ENCODE measurements at regions not wholly inside any gene's neighbourhood (a gene's known extent, or its start where the extent isn't known, plus 50 kb on each side); places are given as distances from the start of the nearest gene placed in this dataset.

DNA sequence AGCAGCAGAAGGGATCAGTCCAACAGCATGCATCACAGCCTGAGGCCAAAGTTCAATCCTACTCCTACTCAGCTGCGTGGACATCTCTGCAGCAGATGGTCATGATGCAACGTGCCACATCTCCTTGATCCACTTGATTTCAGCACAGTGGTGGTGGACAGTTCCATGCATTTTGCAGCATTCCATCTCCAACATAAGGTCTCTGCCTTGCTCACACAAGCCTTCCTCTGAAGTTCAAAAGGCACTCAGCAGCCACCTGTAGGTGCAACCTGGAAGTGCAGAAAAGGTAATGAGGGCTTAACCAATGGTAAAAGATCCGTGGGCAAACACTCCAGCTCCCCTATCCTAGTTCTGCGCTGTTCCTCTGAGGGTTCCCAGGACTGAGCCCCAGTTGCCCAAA lies 57.5 kb upstream of the CHCHD3 start:
- 65% methylated on average over 3 of the region's 4 CpGs for WGBS (ENCODE audit: low lambda C conversion rate)
- Histone ChIP-seq H4K20me1 (ENCODE audit: insufficient read depth) (no peaks in the 10 kb centered on the region), H3K9ac (no peak overlapping the region), H3K4me1 (ENCODE audit: control insufficient read depth in 1 of 2, insufficient read depth in 2 of 2, low read depth in 1 of 2, low read length in 1 of 2) (peaks cover 0 to 22% of the 10 kb centered on the region in 2 experiments; a peak in 2 of 4 replicates), H3K27me3 (ENCODE audit: insufficient read depth) (no peaks in the 10 kb centered on the region), H3K27ac (ENCODE audit: low read depth in 2 of 2, low read length in 1 of 2) (no peak overlapping the region), H3K79me2 (ENCODE audit: insufficient read depth) (no peaks in the 10 kb centered on the region), H3K4me3 (ENCODE audit: low read depth in 2 of 2, low read length in 1 of 2) (no peak overlapping the region), H3K4me2 (no peak overlapping the region), H2AFZ (ENCODE audit: low read depth) (no peak overlapping the region), H3F3A (replicated peaks; ENCODE audit: insufficient read depth) (no peaks in the 10 kb centered on the region), H3K36me3 (replicated peaks in 1 of 2; ENCODE audit: control insufficient read depth in 1 of 2, insufficient read depth in 2 of 2, low read length in 1 of 2) (no peaks in the 10 kb centered on the region), H3K9me3 (no peaks in the 10 kb centered on the region), H3K9me2 (no peaks in the 10 kb centered on the region)
- POLR2A ChIA-PET, result no interaction called here
- DNase-seq, result no peak
- CTCF ChIA-PET, result interaction anchor here (0.9 to 1.8 kb wide), 12 partner anchors 8 to 1450 kb away, joined by 3 to 7 read pairs (median 4); no protein-coding TSS in a partner anchor
- no peak for TF ChIP-seq EZH2phosphoT487 (IDR thresholded peaks at IDR 0.05; ENCODE audit: borderline replicate concordance, low read depth)
- peak; percentile 15 for TF ChIP-seq CHD2 (IDR thresholded peaks at IDR 0.05; ENCODE audit: low read length, partially characterized antibody)
- TF ChIP-seq RAD21 (IDR thresholded peaks at IDR 0.05; ENCODE audit: low read length), result peak; percentile 36
- TF ChIP-seq, protein P1, sequence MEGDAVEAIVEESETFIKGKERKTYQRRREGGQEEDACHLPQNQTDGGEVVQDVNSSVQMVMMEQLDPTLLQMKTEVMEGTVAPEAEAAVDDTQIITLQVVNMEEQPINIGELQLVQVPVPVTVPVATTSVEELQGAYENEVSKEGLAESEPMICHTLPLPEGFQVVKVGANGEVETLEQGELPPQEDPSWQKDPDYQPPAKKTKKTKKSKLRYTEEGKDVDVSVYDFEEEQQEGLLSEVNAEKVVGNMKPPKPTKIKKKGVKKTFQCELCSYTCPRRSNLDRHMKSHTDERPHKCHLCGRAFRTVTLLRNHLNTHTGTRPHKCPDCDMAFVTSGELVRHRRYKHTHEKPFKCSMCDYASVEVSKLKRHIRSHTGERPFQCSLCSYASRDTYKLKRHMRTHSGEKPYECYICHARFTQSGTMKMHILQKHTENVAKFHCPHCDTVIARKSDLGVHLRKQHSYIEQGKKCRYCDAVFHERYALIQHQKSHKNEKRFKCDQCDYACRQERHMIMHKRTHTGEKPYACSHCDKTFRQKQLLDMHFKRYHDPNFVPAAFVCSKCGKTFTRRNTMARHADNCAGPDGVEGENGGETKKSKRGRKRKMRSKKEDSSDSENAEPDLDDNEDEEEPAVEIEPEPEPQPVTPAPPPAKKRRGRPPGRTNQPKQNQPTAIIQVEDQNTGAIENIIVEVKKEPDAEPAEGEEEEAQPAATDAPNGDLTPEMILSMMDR (IDR thresholded peaks at IDR 0.05), result peak; percentile 42
- TF ChIP-seq, protein P2, sequence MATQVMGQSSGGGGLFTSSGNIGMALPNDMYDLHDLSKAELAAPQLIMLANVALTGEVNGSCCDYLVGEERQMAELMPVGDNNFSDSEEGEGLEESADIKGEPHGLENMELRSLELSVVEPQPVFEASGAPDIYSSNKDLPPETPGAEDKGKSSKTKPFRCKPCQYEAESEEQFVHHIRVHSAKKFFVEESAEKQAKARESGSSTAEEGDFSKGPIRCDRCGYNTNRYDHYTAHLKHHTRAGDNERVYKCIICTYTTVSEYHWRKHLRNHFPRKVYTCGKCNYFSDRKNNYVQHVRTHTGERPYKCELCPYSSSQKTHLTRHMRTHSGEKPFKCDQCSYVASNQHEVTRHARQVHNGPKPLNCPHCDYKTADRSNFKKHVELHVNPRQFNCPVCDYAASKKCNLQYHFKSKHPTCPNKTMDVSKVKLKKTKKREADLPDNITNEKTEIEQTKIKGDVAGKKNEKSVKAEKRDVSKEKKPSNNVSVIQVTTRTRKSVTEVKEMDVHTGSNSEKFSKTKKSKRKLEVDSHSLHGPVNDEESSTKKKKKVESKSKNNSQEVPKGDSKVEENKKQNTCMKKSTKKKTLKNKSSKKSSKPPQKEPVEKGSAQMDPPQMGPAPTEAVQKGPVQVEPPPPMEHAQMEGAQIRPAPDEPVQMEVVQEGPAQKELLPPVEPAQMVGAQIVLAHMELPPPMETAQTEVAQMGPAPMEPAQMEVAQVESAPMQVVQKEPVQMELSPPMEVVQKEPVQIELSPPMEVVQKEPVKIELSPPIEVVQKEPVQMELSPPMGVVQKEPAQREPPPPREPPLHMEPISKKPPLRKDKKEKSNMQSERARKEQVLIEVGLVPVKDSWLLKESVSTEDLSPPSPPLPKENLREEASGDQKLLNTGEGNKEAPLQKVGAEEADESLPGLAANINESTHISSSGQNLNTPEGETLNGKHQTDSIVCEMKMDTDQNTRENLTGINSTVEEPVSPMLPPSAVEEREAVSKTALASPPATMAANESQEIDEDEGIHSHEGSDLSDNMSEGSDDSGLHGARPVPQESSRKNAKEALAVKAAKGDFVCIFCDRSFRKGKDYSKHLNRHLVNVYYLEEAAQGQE (IDR thresholded peaks at IDR 0.05; ENCODE audit: low read depth, low read length), result peak; percentile 97
- TF ChIP-seq RCOR1 (IDR thresholded peaks at IDR 0.05; ENCODE audit: low read length), result peak; percentile 19; the same call in 1 of the 2 replicates
- no peak for TF ChIP-seq POLR2AphosphoS5 (IDR thresholded peaks at IDR 0.05; ENCODE audit: low read depth, low read length)

DNA sequence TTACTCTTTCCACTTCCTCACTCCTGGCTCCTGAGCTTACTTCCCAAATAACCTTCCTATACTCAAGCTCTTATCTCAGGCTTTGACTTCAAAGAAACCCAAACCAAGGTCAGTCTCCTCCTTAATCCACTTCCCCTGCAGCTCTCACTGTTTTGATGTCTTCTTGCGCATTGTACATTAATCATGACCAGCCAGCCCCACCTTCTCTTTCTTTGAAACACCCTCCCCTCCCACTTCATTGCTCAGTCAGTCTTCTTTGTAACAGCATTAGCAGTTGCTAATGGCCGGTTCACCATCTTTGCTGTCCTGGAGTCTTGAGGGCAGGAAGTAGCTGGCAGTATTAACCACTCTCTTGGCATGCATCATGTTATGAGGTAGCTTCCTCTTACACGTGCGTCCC lies 57.9 kb upstream of the CHCHD3 start:
- Histone ChIP-seq H2AFZ (ENCODE audit: low read depth) (no peak overlapping the region), H3K27ac (ENCODE audit: low read depth in 2 of 2, low read length in 1 of 2) (no peak overlapping the region), H3K4me3 (ENCODE audit: low read depth in 2 of 2, low read length in 1 of 2) (no peak overlapping the region), H3K9me3 (no peaks in the 10 kb centered on the region), H3K4me1 (ENCODE audit: control insufficient read depth in 1 of 2, insufficient read depth in 2 of 2, low read depth in 1 of 2, low read length in 1 of 2) (peaks cover 0 to 22% of the 10 kb centered on the region in 2 experiments; a peak in 2 of 4 replicates), H4K20me1 (ENCODE audit: insufficient read depth) (no peaks in the 10 kb centered on the region), H3K36me3 (replicated peaks in 1 of 2; ENCODE audit: control insufficient read depth in 1 of 2, insufficient read depth in 2 of 2, low read length in 1 of 2) (no peaks in the 10 kb centered on the region), H3K9ac (no peak overlapping the region), H3K27me3 (ENCODE audit: insufficient read depth) (no peaks in the 10 kb centered on the region), H3K4me2 (no peak overlapping the region), H3K79me2 (ENCODE audit: insufficient read depth) (no peaks in the 10 kb centered on the region), H3F3A (replicated peaks; ENCODE audit: insufficient read depth) (no peaks in the 10 kb centered on the region), H3K9me2 (no peaks in the 10 kb centered on the region)
- POLR2A ChIA-PET, result no interaction called here
- 47% methylated on average over 4 of the region's 4 CpGs for WGBS (ENCODE audit: low lambda C conversion rate)
- CTCF ChIA-PET, result interaction anchor here (0.6 to 1.8 kb wide), 14 partner anchors 9 to 1450 kb away, joined by 3 to 7 read pairs (median 4); no protein-coding TSS in a partner anchor
- TF ChIP-seq POLR2AphosphoS5 (IDR thresholded peaks at IDR 0.05; ENCODE audit: low read depth, low read length) (no peak), FOXJ3 (CRISPR knock-in tag; IDR thresholded peaks at IDR 0.05) (no peak), RCOR1 (IDR thresholded peaks at IDR 0.05; ENCODE audit: low read length) (no peak), FOXM1 (IDR thresholded peaks at IDR 0.05; ENCODE audit: low read depth) (no peak), SIN3A (IDR thresholded peaks at IDR 0.05; ENCODE audit: borderline replicate concordance, low read depth, low read length) (no peak)
- TF ChIP-seq, protein P3, sequence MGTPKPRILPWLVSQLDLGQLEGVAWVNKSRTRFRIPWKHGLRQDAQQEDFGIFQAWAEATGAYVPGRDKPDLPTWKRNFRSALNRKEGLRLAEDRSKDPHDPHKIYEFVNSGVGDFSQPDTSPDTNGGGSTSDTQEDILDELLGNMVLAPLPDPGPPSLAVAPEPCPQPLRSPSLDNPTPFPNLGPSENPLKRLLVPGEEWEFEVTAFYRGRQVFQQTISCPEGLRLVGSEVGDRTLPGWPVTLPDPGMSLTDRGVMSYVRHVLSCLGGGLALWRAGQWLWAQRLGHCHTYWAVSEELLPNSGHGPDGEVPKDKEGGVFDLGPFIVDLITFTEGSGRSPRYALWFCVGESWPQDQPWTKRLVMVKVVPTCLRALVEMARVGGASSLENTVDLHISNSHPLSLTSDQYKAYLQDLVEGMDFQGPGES (IDR thresholded peaks at IDR 0.05; ENCODE audit: low read depth, low read length), result no peak
- TF ChIP-seq, protein P4, sequence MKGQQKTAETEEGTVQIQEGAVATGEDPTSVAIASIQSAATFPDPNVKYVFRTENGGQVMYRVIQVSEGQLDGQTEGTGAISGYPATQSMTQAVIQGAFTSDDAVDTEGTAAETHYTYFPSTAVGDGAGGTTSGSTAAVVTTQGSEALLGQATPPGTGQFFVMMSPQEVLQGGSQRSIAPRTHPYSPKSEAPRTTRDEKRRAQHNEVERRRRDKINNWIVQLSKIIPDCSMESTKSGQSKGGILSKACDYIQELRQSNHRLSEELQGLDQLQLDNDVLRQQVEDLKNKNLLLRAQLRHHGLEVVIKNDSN (IDR thresholded peaks at IDR 0.05; ENCODE audit: borderline replicate concordance, low read depth), result no peak
- TF ChIP-seq, protein P5, sequence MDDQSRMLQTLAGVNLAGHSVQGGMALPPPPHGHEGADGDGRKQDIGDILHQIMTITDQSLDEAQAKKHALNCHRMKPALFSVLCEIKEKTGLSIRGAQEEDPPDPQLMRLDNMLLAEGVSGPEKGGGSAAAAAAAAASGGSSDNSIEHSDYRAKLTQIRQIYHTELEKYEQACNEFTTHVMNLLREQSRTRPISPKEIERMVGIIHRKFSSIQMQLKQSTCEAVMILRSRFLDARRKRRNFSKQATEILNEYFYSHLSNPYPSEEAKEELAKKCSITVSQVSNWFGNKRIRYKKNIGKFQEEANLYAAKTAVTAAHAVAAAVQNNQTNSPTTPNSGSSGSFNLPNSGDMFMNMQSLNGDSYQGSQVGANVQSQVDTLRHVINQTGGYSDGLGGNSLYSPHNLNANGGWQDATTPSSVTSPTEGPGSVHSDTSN (IDR thresholded peaks at IDR 0.05), result no peak
- no peak for DNase-seq

Measured in SK-N-SH (cell line).